Stimulated activated naive CD4-positive, alpha-beta T cell (primary cell): ENCODE measurements at regions not wholly inside any gene's neighbourhood (a gene's known extent, or its start where the extent isn't known, plus 50 kb on each side); places are given as distances from the start of the nearest gene placed in this dataset.
"Not testable (repeated sequence)": the region's sequence is repeated elsewhere in the genome, so short reads cannot be mapped to it uniquely, and the experiment has no call there.

Experiments
- DNase-seq, 6 experiments: peaks; one replicate each; lab custom pipeline; 2025; lab: John Stamatoyannopoulos, UW

- DNase-seq = no peak
Observed at GRCh38 chr7:53596230-53596629, 560.8 kb downstream of the POM121L12 start.

GRCh38 chr7:53600296-53600695 lies 564.9 kb downstream of the POM121L12 start:
- no peak for DNase-seq

GRCh38 chr7:53602817-53603418 lies 567.5 kb downstream of the POM121L12 start:
- no peak for DNase-seq

GRCh38 chr7:53603461-53603860 lies 568.0 kb downstream of the POM121L12 start:
- DNase-seq = no peak

GRCh38 chr7:53604201-53604600 lies 568.8 kb downstream of the POM121L12 start:
- DNase-seq = no peak

- no peak for DNase-seq
Observed at GRCh38 chr7:53607961-53608360, 572.5 kb downstream of the POM121L12 start.

GRCh38 chr7:53609185-53609584 lies 573.8 kb downstream of the POM121L12 start:
- DNase-seq = no peak

GRCh38 chr7:53611043-53611442 lies 575.6 kb downstream of the POM121L12 start:
- DNase-seq = no peak

- DNase-seq = no peak
Observed at GRCh38 chr7:53624356-53624755, 588.9 kb downstream of the POM121L12 start.

GRCh38 chr7:53628775-53629174 lies 593.3 kb downstream of the POM121L12 start:
- no peak for DNase-seq

- DNase-seq = not testable (repeated sequence)
Observed at GRCh38 chr7:53635251-53635650, 599.8 kb downstream of the POM121L12 start.

- DNase-seq = no peak
Observed at GRCh38 chr7:53638517-53638916, 603.1 kb downstream of the POM121L12 start.

GRCh38 chr7:53641091-53641490 lies 605.7 kb downstream of the POM121L12 start:
- no peak for DNase-seq

GRCh38 chr7:53642361-53642760 lies 606.9 kb downstream of the POM121L12 start:
- no peak for DNase-seq

- DNase-seq = no peak
Observed at GRCh38 chr7:53642866-53643265, 607.4 kb downstream of the POM121L12 start.

GRCh38 chr7:53656881-53657280 lies 621.4 kb downstream of the POM121L12 start:
- DNase-seq = no peak

GRCh38 chr7:53657586-53657985 lies 622.2 kb downstream of the POM121L12 start:
- DNase-seq = no peak

- DNase-seq = no peak
Observed at GRCh38 chr7:53658951-53659350, 623.5 kb downstream of the POM121L12 start.

- no peak for DNase-seq
Observed at GRCh38 chr7:53661645-53662217, 626.3 kb downstream of the POM121L12 start.

- DNase-seq = no peak
Observed at GRCh38 chr7:53672681-53673080, 637.2 kb downstream of the POM121L12 start.

- no peak for DNase-seq
Observed at GRCh38 chr7:53675835-53676234, 640.4 kb downstream of the POM121L12 start.

- DNase-seq = no peak
Observed at GRCh38 chr7:53684693-53685092, 649.3 kb downstream of the POM121L12 start.

GRCh38 chr7:53690411-53690810 lies 655.0 kb downstream of the POM121L12 start:
- DNase-seq = no peak

- DNase-seq = no peak
Observed at GRCh38 chr7:53697913-53698312, 662.5 kb downstream of the POM121L12 start.
